GM19372 (cell line): ENCODE measurements at regions not wholly inside any gene's neighbourhood (a gene's known extent, or its start where the extent isn't known, plus 50 kb on each side); places are given as distances from the start of the nearest gene placed in this dataset.
"Not testable (repeated sequence)": the region's sequence is repeated elsewhere in the genome, so short reads cannot be mapped to it uniquely, and the experiment has no call there.

Source experiments
- ATAC-seq: cut with Tn5 transposase; IDR thresholded peaks from one replicate; pipeline ENCODE4 v1.9.1; 2021; ENCODE audit warnings: mild to moderate bottlenecking, low read depth, moderate library complexity; ENCODE audit not compliant: unreplicated experiment

GRCh38 chr3:3353153-3353552 is 173.7 kb upstream of the CRBN start:
- ATAC-seq = peak; percentile 58

- ATAC-seq = no peak
Measured at GRCh38 chr3:3351226-3351625, 171.7 kb upstream of the CRBN start.

GRCh38 chr3:3347056-3347455 is 167.6 kb upstream of the CRBN start:
- ATAC-seq = not testable (repeated sequence)

GRCh38 chr3:3346556-3346955 is 167.1 kb upstream of the CRBN start:
- no peak for ATAC-seq

GRCh38 chr3:3342141-3342540 is 162.7 kb upstream of the CRBN start:
- ATAC-seq = no peak

GRCh38 chr3:3340965-3341895 is 161.7 kb upstream of the CRBN start:
- no peak for ATAC-seq

- ATAC-seq = no peak
Measured at GRCh38 chr3:3340526-3340925, 161.0 kb upstream of the CRBN start.

GRCh38 chr3:3335903-3336302 is 156.4 kb upstream of the CRBN start:
- ATAC-seq = no peak

- ATAC-seq = no peak
Measured at GRCh38 chr3:3334491-3334890, 155.0 kb upstream of the CRBN start.

- no peak for ATAC-seq
Measured at GRCh38 chr3:3333571-3333970, 154.1 kb upstream of the CRBN start.

GRCh38 chr3:3316521-3316920 is 137.0 kb upstream of the CRBN start:
- no peak for ATAC-seq

GRCh38 chr3:3315846-3316245 is 136.4 kb upstream of the CRBN start:
- no peak for ATAC-seq

GRCh38 chr3:3309887-3310286 is 130.4 kb upstream of the CRBN start:
- ATAC-seq = no peak

GRCh38 chr3:3308809-3309208 is 129.3 kb upstream of the CRBN start:
- no peak for ATAC-seq

GRCh38 chr3:3307491-3307890 is 128.0 kb upstream of the CRBN start:
- ATAC-seq = no peak

- ATAC-seq = no peak
Measured at GRCh38 chr3:3305841-3306240, 126.3 kb upstream of the CRBN start.

GRCh38 chr3:3305084-3305483 is 125.6 kb upstream of the CRBN start:
- no peak for ATAC-seq

- ATAC-seq = no peak
Measured at GRCh38 chr3:3303636-3304035, 124.1 kb upstream of the CRBN start.

GRCh38 chr3:3302964-3303363 is 123.5 kb upstream of the CRBN start:
- no peak for ATAC-seq

- ATAC-seq = no peak
Measured at GRCh38 chr3:3301476-3301875, 122.0 kb upstream of the CRBN start.

GRCh38 chr3:3296979-3297381 is 117.5 kb upstream of the CRBN start:
- ATAC-seq = no peak

GRCh38 chr3:3295586-3295985 is 116.1 kb upstream of the CRBN start:
- ATAC-seq = no peak
